ENCODE measurements at regions not wholly inside any gene's neighbourhood (a gene's known extent, or its start where the extent isn't known, plus 50 kb on each side); places are given as distances from the start of the nearest gene placed in this dataset.
A peak's percentile ranks its signal among the peaks of the same experiment; 100 is the strongest.

DNA sequence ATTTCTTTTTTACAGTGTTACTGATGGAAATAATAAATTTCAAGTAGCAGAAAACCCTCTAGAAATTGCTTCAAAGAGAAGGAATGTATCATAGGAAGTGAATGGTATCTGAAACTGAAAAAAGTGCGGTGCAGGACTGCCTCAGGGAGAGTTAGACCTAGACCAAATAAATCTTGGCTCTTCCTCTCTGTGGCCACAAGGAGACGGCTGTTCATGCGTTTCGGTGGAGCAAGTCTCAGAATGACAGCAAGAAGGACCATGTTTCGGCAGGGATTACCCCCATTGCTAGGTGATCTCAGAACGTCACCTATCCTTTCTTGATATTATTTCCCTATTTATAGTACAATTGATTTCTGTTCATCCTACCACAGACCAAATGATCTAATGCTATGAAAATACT is 522.3 kb downstream of the SOX11 start:
- H3K56ac ChIP-seq (replicated peaks; ENCODE audit: insufficient read length, low read depth, low read length) = no peak overlapping the region
- H3K18ac ChIP-seq (ENCODE audit: extremely low read depth, low read length) = no peak overlapping the region
- H2BK20ac ChIP-seq (ENCODE audit: low read length) = no peak overlapping the region
- TF ChIP-seq, protein P1, sequence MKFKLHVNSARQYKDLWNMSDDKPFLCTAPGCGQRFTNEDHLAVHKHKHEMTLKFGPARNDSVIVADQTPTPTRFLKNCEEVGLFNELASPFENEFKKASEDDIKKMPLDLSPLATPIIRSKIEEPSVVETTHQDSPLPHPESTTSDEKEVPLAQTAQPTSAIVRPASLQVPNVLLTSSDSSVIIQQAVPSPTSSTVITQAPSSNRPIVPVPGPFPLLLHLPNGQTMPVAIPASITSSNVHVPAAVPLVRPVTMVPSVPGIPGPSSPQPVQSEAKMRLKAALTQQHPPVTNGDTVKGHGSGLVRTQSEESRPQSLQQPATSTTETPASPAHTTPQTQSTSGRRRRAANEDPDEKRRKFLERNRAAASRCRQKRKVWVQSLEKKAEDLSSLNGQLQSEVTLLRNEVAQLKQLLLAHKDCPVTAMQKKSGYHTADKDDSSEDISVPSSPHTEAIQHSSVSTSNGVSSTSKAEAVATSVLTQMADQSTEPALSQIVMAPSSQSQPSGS (IDR thresholded peaks at IDR 0.05; ENCODE audit: low read length) = no peak
- peak; percentile 29 to 50; a peak in 2 of 4 replicates for TF ChIP-seq RAD21 (IDR thresholded peaks at IDR 0.05 in 1 of 2, conservative IDR thresholded peaks at IDR 0.05 in 1 of 2; ENCODE audit: low read depth in 2 of 2, low read length in 2 of 2)
- TF ChIP-seq, protein P2, sequence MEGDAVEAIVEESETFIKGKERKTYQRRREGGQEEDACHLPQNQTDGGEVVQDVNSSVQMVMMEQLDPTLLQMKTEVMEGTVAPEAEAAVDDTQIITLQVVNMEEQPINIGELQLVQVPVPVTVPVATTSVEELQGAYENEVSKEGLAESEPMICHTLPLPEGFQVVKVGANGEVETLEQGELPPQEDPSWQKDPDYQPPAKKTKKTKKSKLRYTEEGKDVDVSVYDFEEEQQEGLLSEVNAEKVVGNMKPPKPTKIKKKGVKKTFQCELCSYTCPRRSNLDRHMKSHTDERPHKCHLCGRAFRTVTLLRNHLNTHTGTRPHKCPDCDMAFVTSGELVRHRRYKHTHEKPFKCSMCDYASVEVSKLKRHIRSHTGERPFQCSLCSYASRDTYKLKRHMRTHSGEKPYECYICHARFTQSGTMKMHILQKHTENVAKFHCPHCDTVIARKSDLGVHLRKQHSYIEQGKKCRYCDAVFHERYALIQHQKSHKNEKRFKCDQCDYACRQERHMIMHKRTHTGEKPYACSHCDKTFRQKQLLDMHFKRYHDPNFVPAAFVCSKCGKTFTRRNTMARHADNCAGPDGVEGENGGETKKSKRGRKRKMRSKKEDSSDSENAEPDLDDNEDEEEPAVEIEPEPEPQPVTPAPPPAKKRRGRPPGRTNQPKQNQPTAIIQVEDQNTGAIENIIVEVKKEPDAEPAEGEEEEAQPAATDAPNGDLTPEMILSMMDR (IDR thresholded peaks at IDR 0.05; ENCODE audit: control extremely low read depth in 1 of 3, insufficient read depth in 1 of 3, low read depth in 1 of 3, low read length in 3 of 3) = peak in 1 of 3 experiments; percentile 26; a peak in 2 of 4 replicates
- H3K14ac ChIP-seq (ENCODE audit: insufficient read length) = no peak overlapping the region
- H4K20me1 ChIP-seq (replicated peaks in 1 of 2; ENCODE audit: control insufficient read depth in 1 of 2, insufficient read depth in 2 of 2, low read length in 2 of 2) = no peaks in the 10 kb centered on the region
- 84% methylated on average over 6 of the region's 6 CpGs; no CpG with 5 or more reads in 1 of the 2 experiments for WGBS, 2 experiments (ENCODE audit: extremely low coverage in 1 of 2, insufficient coverage in 1 of 2, insufficient read length in 1 of 2, insufficient replicate concordance in 2 of 2, low coverage in 1 of 2, low lambda C conversion rate in 2 of 2, missing lambda C conversion rate in 1 of 2)
- FAIRE-seq (no peak), DNase-seq (ENCODE audit: low read depth in 1 of 2, low spot score in 2 of 2) (peak in 1 of 2 experiments; percentile 2)
- H4K8ac ChIP-seq (ENCODE audit: extremely low read depth, insufficient read depth, low read length) = no peak overlapping the region
- ChIA-PET POLR2A (ENCODE audit: partially characterized antibody) (no interaction called here), CTCF (ENCODE audit: partially characterized antibody) (interaction anchor here (0.8 to 1.2 kb wide), 2 partner anchors 51 to 549 kb away, joined by 3 read pairs; no protein-coding TSS in a partner anchor)
- no peaks in the 10 kb centered on the region for H3K9me3 ChIP-seq (ENCODE audit: insufficient read depth in 2 of 2, low read depth in 1 of 2, low read length in 1 of 2)
- H3K79me1 ChIP-seq (ENCODE audit: low read depth, low read length) = no peaks in the 10 kb centered on the region
- no peak overlapping the region for H3K9ac ChIP-seq (replicated peaks in 1 of 4; ENCODE audit: extremely low read depth in 1 of 4, low read depth in 3 of 4, low read length in 3 of 4)
- no peak overlapping the region for H2AFZ ChIP-seq (ENCODE audit: low read length)
- no peak overlapping the region for H2AK5ac ChIP-seq (ENCODE audit: low read depth, low read length)
- no peak overlapping the region for H4K5ac ChIP-seq (ENCODE audit: insufficient read length, low read depth, low read length)
- H2BK15ac ChIP-seq (ENCODE audit: low read length) = no peak overlapping the region
- H3K4me3 ChIP-seq (ENCODE audit: extremely low read depth in 1 of 4, insufficient read depth in 2 of 4, low read depth in 3 of 4, low read length in 4 of 4) = no peak overlapping the region
- H2BK120ac ChIP-seq (replicated peaks; ENCODE audit: low read depth, low read length) = no peak overlapping the region
- no peaks in the 10 kb centered on the region for H3K79me2 ChIP-seq (ENCODE audit: control insufficient read depth in 1 of 2, insufficient read depth in 2 of 2, low read length in 2 of 2)
- no peak overlapping the region for H3K27ac ChIP-seq (ENCODE audit: low read depth, low read length)
- 0 out of 7 replicates have a peak, but pooled peaks cover 0 to 3% (median 0%) of the 10 kb centered on the region in 4 experiments for H3K4me1 ChIP-seq (replicated peaks in 1 of 4; ENCODE audit: control insufficient read depth in 3 of 4, insufficient read depth in 4 of 4, low read length in 3 of 4)
- H4K91ac ChIP-seq (replicated peaks; ENCODE audit: insufficient read length, low read length) = no peak overlapping the region
- no peak overlapping the region for H3K4me2 ChIP-seq (ENCODE audit: insufficient read depth in 1 of 2, low read depth in 2 of 2, low read length in 2 of 2)
- no peak overlapping the region for H2BK5ac ChIP-seq (ENCODE audit: low read depth, low read length)
- no peaks in the 10 kb centered on the region for H3K36me3 ChIP-seq (ENCODE audit: control insufficient read depth in 2 of 4, insufficient read depth in 4 of 4, low read length in 3 of 4)
- no peak overlapping the region for H3K23ac ChIP-seq (ENCODE audit: insufficient read length)
- no peak overlapping the region for H2BK12ac ChIP-seq (ENCODE audit: low read depth, low read length)
- H3K4ac ChIP-seq (replicated peaks; ENCODE audit: insufficient read length, low read depth, low read length) = no peak overlapping the region
- H3K23me2 ChIP-seq (ENCODE audit: low read depth, low read length) = no peaks in the 10 kb centered on the region
- no peaks in the 10 kb centered on the region for H3K27me3 ChIP-seq (replicated peaks in 1 of 4; ENCODE audit: control insufficient read depth in 3 of 4, extremely low read depth in 1 of 4, insufficient read depth in 3 of 4, low read length in 3 of 4)

All from H1 (cell line).